ENCODE measurements at regions not wholly inside any gene's neighbourhood (a gene's known extent, or its start where the extent isn't known, plus 50 kb on each side); places are given as distances from the start of the nearest gene placed in this dataset.

GRCh38 chr14:49957089-49957852, 64.4 kb downstream of the ARF6 start:
- Histone ChIP-seq H3K4me1 (replicated peaks in 1 of 4; ENCODE audit: control insufficient read depth in 3 of 4, insufficient read depth in 4 of 4, low read length in 3 of 4) (no peaks in the 10 kb centered on the region), H3K23me2 (ENCODE audit: low read depth, low read length) (no peaks in the 10 kb centered on the region), H3K4me3 (ENCODE audit: extremely low read depth in 1 of 4, insufficient read depth in 2 of 4, low read depth in 3 of 4, low read length in 4 of 4) (no peak overlapping the region), H3K4me2 (ENCODE audit: insufficient read depth in 1 of 2, low read depth in 2 of 2, low read length in 2 of 2) (no peak overlapping the region), H3K36me3 (ENCODE audit: control insufficient read depth in 2 of 4, insufficient read depth in 4 of 4, low read length in 3 of 4) (no peaks in the 10 kb centered on the region), H3K9ac (replicated peaks in 1 of 4; ENCODE audit: extremely low read depth in 1 of 4, low read depth in 3 of 4, low read length in 3 of 4) (no peak overlapping the region), H2BK15ac (ENCODE audit: low read length) (no peak overlapping the region), H4K20me1 (replicated peaks in 1 of 2; ENCODE audit: control insufficient read depth in 1 of 2, insufficient read depth in 2 of 2, low read length in 2 of 2) (no peaks in the 10 kb centered on the region), H3K4ac (replicated peaks; ENCODE audit: insufficient read length, low read depth, low read length) (no peak overlapping the region), H3K79me2 (ENCODE audit: control insufficient read depth in 1 of 2, insufficient read depth in 2 of 2, low read length in 2 of 2) (no peaks in the 10 kb centered on the region), H4K5ac (ENCODE audit: insufficient read length, low read depth, low read length) (no peak overlapping the region), H2BK5ac (ENCODE audit: low read depth, low read length) (no peak overlapping the region), H4K91ac (replicated peaks; ENCODE audit: insufficient read length, low read length) (no peak overlapping the region), H3K18ac (ENCODE audit: extremely low read depth, low read length) (no peak overlapping the region), H3K23ac (ENCODE audit: insufficient read length) (no peak overlapping the region), H3K9me3 (ENCODE audit: insufficient read depth in 2 of 2, low read depth in 1 of 2, low read length in 1 of 2) (no peaks in the 10 kb centered on the region), H3K27ac (ENCODE audit: low read depth, low read length) (no peak overlapping the region), H2AFZ (ENCODE audit: low read length) (peak overlapping the region; percentile 33; the same call in 1 of the 2 replicates), H4K8ac (ENCODE audit: extremely low read depth, insufficient read depth, low read length) (no peak overlapping the region), H2BK120ac (replicated peaks; ENCODE audit: low read depth, low read length) (no peak overlapping the region), H3K27me3 (replicated peaks in 1 of 4; ENCODE audit: control insufficient read depth in 3 of 4, extremely low read depth in 1 of 4, insufficient read depth in 3 of 4, low read length in 3 of 4) (no peaks in the 10 kb centered on the region), H2BK12ac (ENCODE audit: low read depth, low read length) (no peak overlapping the region), H2BK20ac (ENCODE audit: low read length) (no peak overlapping the region), H3K14ac (ENCODE audit: insufficient read length) (no peak overlapping the region), H2AK5ac (ENCODE audit: low read depth, low read length) (no peak overlapping the region), H3K56ac (replicated peaks; ENCODE audit: insufficient read length, low read depth, low read length) (no peak overlapping the region), H3K79me1 (ENCODE audit: low read depth, low read length) (no peaks in the 10 kb centered on the region)
- ChIA-PET POLR2A (ENCODE audit: partially characterized antibody) (no interaction called here), CTCF (ENCODE audit: partially characterized antibody) (no interaction called here)
- no peak for DNase-seq (ENCODE audit: low read depth in 1 of 2, low spot score in 2 of 2)
- TF ChIP-seq RXRA (IDR thresholded peaks at IDR 0.05; ENCODE audit: insufficient read depth, low read depth, low read length): no peak
- no peak for TF ChIP-seq JUN (IDR thresholded peaks at IDR 0.05; ENCODE audit: low read depth, low read length)
- no peak for TF ChIP-seq EP300 (IDR thresholded peaks at IDR 0.05; ENCODE audit: borderline replicate concordance in 1 of 2, low read depth in 2 of 2, low read length in 2 of 2)
- TF ChIP-seq TAF1 (IDR thresholded peaks at IDR 0.05; ENCODE audit: low read depth, low read length): no peak
- TF ChIP-seq POLR2AphosphoS5 (IDR thresholded peaks at IDR 0.05; ENCODE audit: low read depth, low read length): no peak
- TF ChIP-seq GTF2F1 (IDR thresholded peaks at IDR 0.05; ENCODE audit: borderline replicate concordance, low read depth, low read length): no peak
- no peak for TF ChIP-seq JUND (IDR thresholded peaks at IDR 0.05; ENCODE audit: low read length)
- no peak for TF ChIP-seq EZH2 (IDR thresholded peaks at IDR 0.05; ENCODE audit: low read depth, low read length, severe bottlenecking)
- TF ChIP-seq TCF12 (IDR thresholded peaks at IDR 0.05; ENCODE audit: low read depth, low read length): no peak
- TF ChIP-seq, protein P1, sequence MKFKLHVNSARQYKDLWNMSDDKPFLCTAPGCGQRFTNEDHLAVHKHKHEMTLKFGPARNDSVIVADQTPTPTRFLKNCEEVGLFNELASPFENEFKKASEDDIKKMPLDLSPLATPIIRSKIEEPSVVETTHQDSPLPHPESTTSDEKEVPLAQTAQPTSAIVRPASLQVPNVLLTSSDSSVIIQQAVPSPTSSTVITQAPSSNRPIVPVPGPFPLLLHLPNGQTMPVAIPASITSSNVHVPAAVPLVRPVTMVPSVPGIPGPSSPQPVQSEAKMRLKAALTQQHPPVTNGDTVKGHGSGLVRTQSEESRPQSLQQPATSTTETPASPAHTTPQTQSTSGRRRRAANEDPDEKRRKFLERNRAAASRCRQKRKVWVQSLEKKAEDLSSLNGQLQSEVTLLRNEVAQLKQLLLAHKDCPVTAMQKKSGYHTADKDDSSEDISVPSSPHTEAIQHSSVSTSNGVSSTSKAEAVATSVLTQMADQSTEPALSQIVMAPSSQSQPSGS (IDR thresholded peaks at IDR 0.05; ENCODE audit: low read length): no peak
- 87% methylated on average over 7 of the region's 7 CpGs; no CpG with 5 or more reads in 1 of the 2 experiments for WGBS, 2 experiments (ENCODE audit: extremely low coverage in 1 of 2, insufficient coverage in 1 of 2, insufficient read length in 1 of 2, insufficient replicate concordance in 2 of 2, low coverage in 1 of 2, low lambda C conversion rate in 2 of 2, missing lambda C conversion rate in 1 of 2)
- FAIRE-seq: no peak

All from H1 (cell line).